Fibroblast of pulmonary artery (primary cell): ENCODE measurements at regions not wholly inside any gene's neighbourhood (a gene's known extent, or its start where the extent isn't known, plus 50 kb on each side); places are given as distances from the start of the nearest gene placed in this dataset.

Source experiments
- DNase-seq: peaks from one replicate; pipeline ENCODE4 v3.0.0-alpha.2; 2010; ENCODE audit warnings: low read depth
- H3K4me3 ChIP-seq: replicated peaks from 2 replicates; pipeline ENCODE4 v1.5.1; 2011; ENCODE audit warnings: low read depth, mild to moderate bottlenecking, control low read depth, low read length, moderate library complexity
- CTCF ChIP-seq: IDR thresholded peaks from 2 replicates; pipeline ENCODE4 v1.5.1; 2011; ENCODE audit warnings: mild to moderate bottlenecking, control low read depth, low read length, inconsistent platforms; ENCODE audit errors: missing control alignments

- TF ChIP-seq CTCF = no peak
- no peak for DNase-seq
- no peak overlapping the region for H3K4me3 ChIP-seq
Observed at GRCh38 chr6:50353603-50354002, 303.9 kb upstream of the DEFB112 start.

GRCh38 chr6:50358113-50358512 is 308.4 kb upstream of the DEFB112 start:
- no peak overlapping the region for H3K4me3 ChIP-seq
- no peak for TF ChIP-seq CTCF
- no peak for DNase-seq

GRCh38 chr6:50361641-50362331 is 312.1 kb upstream of the DEFB112 start:
- no peak for DNase-seq
- no peak overlapping the region for H3K4me3 ChIP-seq
- no peak for TF ChIP-seq CTCF

GRCh38 chr6:50362706-50363105 is 313.0 kb upstream of the DEFB112 start:
- TF ChIP-seq CTCF = no peak
- DNase-seq = no peak

GRCh38 chr6:50369996-50370395 is 320.3 kb upstream of the DEFB112 start:
- no peak for DNase-seq
- TF ChIP-seq CTCF = no peak

More at GRCh38 chr6:50362706-50363105, 313.0 kb upstream of the DEFB112 start:
- no peak overlapping the region for H3K4me3 ChIP-seq

GRCh38 chr6:50380406-50381098 is 330.8 kb upstream of the DEFB112 start:
- no peak overlapping the region for H3K4me3 ChIP-seq
- no peak for TF ChIP-seq CTCF
- no peak for DNase-seq

More at GRCh38 chr6:50369996-50370395, 320.3 kb upstream of the DEFB112 start:
- H3K4me3 ChIP-seq = no peak overlapping the region

- DNase-seq = no peak
- TF ChIP-seq CTCF = no peak
- no peak overlapping the region for H3K4me3 ChIP-seq
Observed at GRCh38 chr6:50381099-50381415, 331.3 kb upstream of the DEFB112 start.
